ENCODE measurements at regions not wholly inside any gene's neighbourhood (a gene's known extent, or its start where the extent isn't known, plus 50 kb on each side); places are given as distances from the start of the nearest gene placed in this dataset.

- TF ChIP-seq POLR2A (IDR thresholded peaks at IDR 0.05) = no peak
- no peak for TF ChIP-seq CTCF (IDR thresholded peaks at IDR 0.05)
These were observed 251.4 kb upstream of the UBE2E3 start for GRCh38 chr2:180728928-180729559.
